ENCODE measurements at regions not wholly inside any gene's neighbourhood (a gene's known extent, or its start where the extent isn't known, plus 50 kb on each side); places are given as distances from the start of the nearest gene placed in this dataset.

GRCh38 chr11:115572551-115572950 lies 68.3 kb upstream of the CADM1 start:
- no peak for TF ChIP-seq CTCF (IDR thresholded peaks at IDR 0.05; ENCODE audit: unreplicated experiment)
- H3K27ac Mint-ChIP-seq (ENCODE audit: unreplicated experiment): no peak overlapping the region
- peaks cover 6% of the 10 kb centered on the region for H3K27me3 Mint-ChIP-seq (ENCODE audit: unreplicated experiment)
- H3K4me1 Mint-ChIP-seq (ENCODE audit: unreplicated experiment): peaks cover 4% of the 10 kb centered on the region
- DNase-seq (ENCODE audit: low spot score): no peak
- no peaks in the 10 kb centered on the region for H3K36me3 Mint-ChIP-seq (ENCODE audit: low read depth, unreplicated experiment)
- no peaks in the 10 kb centered on the region for H3K9me3 Mint-ChIP-seq (ENCODE audit: unreplicated experiment)
- no peak overlapping the region for H3K4me3 Mint-ChIP-seq (ENCODE audit: unreplicated experiment)

GRCh38 chr11:115566180-115566764 lies 62.1 kb upstream of the CADM1 start:
- no peak for TF ChIP-seq CTCF (IDR thresholded peaks at IDR 0.05; ENCODE audit: unreplicated experiment)
- Mint-ChIP-seq H3K27ac (ENCODE audit: unreplicated experiment) (no peak overlapping the region), H3K36me3 (ENCODE audit: low read depth, unreplicated experiment) (no peaks in the 10 kb centered on the region), H3K27me3 (ENCODE audit: unreplicated experiment) (no peaks in the 10 kb centered on the region), H3K4me3 (ENCODE audit: unreplicated experiment) (no peak overlapping the region), H3K4me1 (ENCODE audit: unreplicated experiment) (peaks cover 14% of the 10 kb centered on the region), H3K9me3 (ENCODE audit: unreplicated experiment) (no peaks in the 10 kb centered on the region)
- DNase-seq (ENCODE audit: low spot score): no peak

GRCh38 chr11:115564851-115565250 lies 60.6 kb upstream of the CADM1 start:
- Mint-ChIP-seq H3K4me3 (ENCODE audit: unreplicated experiment) (no peak overlapping the region), H3K4me1 (ENCODE audit: unreplicated experiment) (peaks cover 14% of the 10 kb centered on the region), H3K36me3 (ENCODE audit: low read depth, unreplicated experiment) (no peaks in the 10 kb centered on the region), H3K27ac (ENCODE audit: unreplicated experiment) (no peak overlapping the region), H3K9me3 (ENCODE audit: unreplicated experiment) (no peaks in the 10 kb centered on the region), H3K27me3 (ENCODE audit: unreplicated experiment) (no peaks in the 10 kb centered on the region)
- no peak for TF ChIP-seq CTCF (IDR thresholded peaks at IDR 0.05; ENCODE audit: unreplicated experiment)
- DNase-seq (ENCODE audit: low spot score): no peak

GRCh38 chr11:115561116-115561515 lies 56.9 kb upstream of the CADM1 start:
- Mint-ChIP-seq H3K36me3 (ENCODE audit: low read depth, unreplicated experiment) (no peaks in the 10 kb centered on the region), H3K4me3 (ENCODE audit: unreplicated experiment) (no peak overlapping the region), H3K4me1 (ENCODE audit: unreplicated experiment) (peaks cover 4% of the 10 kb centered on the region), H3K9me3 (ENCODE audit: unreplicated experiment) (no peaks in the 10 kb centered on the region), H3K27ac (ENCODE audit: unreplicated experiment) (no peak overlapping the region), H3K27me3 (ENCODE audit: unreplicated experiment) (no peaks in the 10 kb centered on the region)
- TF ChIP-seq CTCF (IDR thresholded peaks at IDR 0.05; ENCODE audit: unreplicated experiment): no peak
- DNase-seq (ENCODE audit: low spot score): no peak

- Mint-ChIP-seq H3K27ac (ENCODE audit: unreplicated experiment) (no peak overlapping the region), H3K4me1 (ENCODE audit: unreplicated experiment) (no peaks in the 10 kb centered on the region), H3K36me3 (ENCODE audit: low read depth, unreplicated experiment) (no peaks in the 10 kb centered on the region), H3K27me3 (ENCODE audit: unreplicated experiment) (no peaks in the 10 kb centered on the region), H3K9me3 (ENCODE audit: unreplicated experiment) (no peaks in the 10 kb centered on the region), H3K4me3 (ENCODE audit: unreplicated experiment) (no peak overlapping the region)
- DNase-seq (ENCODE audit: low spot score): no peak
- no peak for TF ChIP-seq CTCF (IDR thresholded peaks at IDR 0.05; ENCODE audit: unreplicated experiment)
Measured at GRCh38 chr11:115558635-115559034, 54.4 kb upstream of the CADM1 start.

Data from endothelial cell (in vitro differentiated cells).